ENCODE measurements at regions not wholly inside any gene's neighbourhood (a gene's known extent, or its start where the extent isn't known, plus 50 kb on each side); places are given as distances from the start of the nearest gene placed in this dataset.

- no peak for TF ChIP-seq CTCF (IDR thresholded peaks at IDR 0.05; ENCODE audit: insufficient read depth, low read depth, low read length, missing control alignments)
- H3K4me3 ChIP-seq (ENCODE audit: low read depth, low read length) = no peak overlapping the region
- no peak for DNase-seq (ENCODE audit: low read depth)
Measured at GRCh38 chr1:88462488-88463261, 221.4 kb upstream of the PKN2 start.

GRCh38 chr1:88463401-88463985 is 220.6 kb upstream of the PKN2 start:
- H3K4me3 ChIP-seq (ENCODE audit: low read depth, low read length) = no peak overlapping the region
- TF ChIP-seq CTCF (IDR thresholded peaks at IDR 0.05; ENCODE audit: insufficient read depth, low read depth, low read length, missing control alignments) = no peak
- DNase-seq (ENCODE audit: low read depth) = no peak

GRCh38 chr1:88466011-88466410 is 218.1 kb upstream of the PKN2 start:
- DNase-seq (ENCODE audit: low read depth) = no peak
- no peak for TF ChIP-seq CTCF (IDR thresholded peaks at IDR 0.05; ENCODE audit: insufficient read depth, low read depth, low read length, missing control alignments)

GRCh38 chr1:88466899-88467580 is 217.0 kb upstream of the PKN2 start:
- no peak overlapping the region for H3K4me3 ChIP-seq (ENCODE audit: low read depth, low read length)
- DNase-seq (ENCODE audit: low read depth) = no peak
- no peak for TF ChIP-seq CTCF (IDR thresholded peaks at IDR 0.05; ENCODE audit: insufficient read depth, low read depth, low read length, missing control alignments)

More at GRCh38 chr1:88466011-88466410, 218.1 kb upstream of the PKN2 start:
- no peak overlapping the region for H3K4me3 ChIP-seq (ENCODE audit: low read depth, low read length)

GRCh38 chr1:88472298-88472697 is 211.8 kb upstream of the PKN2 start:
- no peak for TF ChIP-seq CTCF (IDR thresholded peaks at IDR 0.05; ENCODE audit: insufficient read depth, low read depth, low read length, missing control alignments)
- no peak for DNase-seq (ENCODE audit: low read depth)
- no peak overlapping the region for H3K4me3 ChIP-seq (ENCODE audit: low read depth, low read length)

- TF ChIP-seq CTCF (IDR thresholded peaks at IDR 0.05; ENCODE audit: insufficient read depth, low read depth, low read length, missing control alignments) = no peak
- no peak for DNase-seq (ENCODE audit: low read depth)
- no peak overlapping the region for H3K4me3 ChIP-seq (ENCODE audit: low read depth, low read length)
Measured at GRCh38 chr1:88472714-88473113, 211.4 kb upstream of the PKN2 start.
